GM18502 (cell line): ENCODE measurements at regions not wholly inside any gene's neighbourhood (a gene's known extent, or its start where the extent isn't known, plus 50 kb on each side); places are given as distances from the start of the nearest gene placed in this dataset.
"Not testable (repeated sequence)": the region's sequence is repeated elsewhere in the genome, so short reads cannot be mapped to it uniquely, and the experiment has no call there.

Source experiments
- ATAC-seq: cut with Tn5 transposase; IDR thresholded peaks from one replicate; pipeline ENCODE4 v1.9.1; 2021; ENCODE audit warnings: mild to moderate bottlenecking; ENCODE audit not compliant: unreplicated experiment, poor library complexity

DNA sequence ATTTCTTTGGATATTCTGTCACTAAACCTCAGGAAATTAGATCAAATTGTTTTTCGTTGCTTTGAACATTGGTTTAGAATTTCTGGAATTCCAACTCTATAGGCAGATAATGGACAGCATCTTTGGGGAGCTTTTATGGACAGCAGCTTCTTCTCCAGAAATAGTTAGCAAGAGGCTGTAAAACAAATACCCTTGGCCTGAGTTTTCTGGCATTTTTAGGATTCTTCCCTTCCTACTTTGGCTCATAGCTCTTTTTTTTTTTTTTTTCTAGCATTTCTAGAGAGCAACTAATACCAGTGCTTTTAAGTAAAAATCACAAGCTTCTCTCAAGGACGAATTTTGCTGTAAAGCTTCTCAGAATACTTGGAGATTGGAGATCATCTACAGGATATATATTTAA lies 169.8 kb upstream of the SPRY2 start:
- ATAC-seq = no peak

DNA sequence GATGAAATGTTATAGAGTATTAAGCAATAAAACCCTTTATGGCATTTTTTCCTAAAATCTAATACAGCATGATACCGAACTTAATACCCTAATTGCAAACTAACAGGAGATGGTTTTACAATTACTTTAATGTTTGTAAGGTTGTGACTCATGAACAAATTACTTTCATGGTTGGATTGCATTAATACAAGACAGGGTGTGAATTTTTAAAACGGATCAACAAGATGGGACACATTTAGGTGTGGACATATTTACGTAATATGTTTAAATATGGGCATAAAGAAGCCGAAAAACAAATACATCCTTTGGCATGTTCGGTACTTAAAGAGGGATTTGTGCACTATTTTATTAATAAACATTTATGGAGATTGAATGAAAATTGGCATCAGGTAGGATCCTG lies 168.3 kb upstream of the SPRY2 start:
- no peak for ATAC-seq

DNA sequence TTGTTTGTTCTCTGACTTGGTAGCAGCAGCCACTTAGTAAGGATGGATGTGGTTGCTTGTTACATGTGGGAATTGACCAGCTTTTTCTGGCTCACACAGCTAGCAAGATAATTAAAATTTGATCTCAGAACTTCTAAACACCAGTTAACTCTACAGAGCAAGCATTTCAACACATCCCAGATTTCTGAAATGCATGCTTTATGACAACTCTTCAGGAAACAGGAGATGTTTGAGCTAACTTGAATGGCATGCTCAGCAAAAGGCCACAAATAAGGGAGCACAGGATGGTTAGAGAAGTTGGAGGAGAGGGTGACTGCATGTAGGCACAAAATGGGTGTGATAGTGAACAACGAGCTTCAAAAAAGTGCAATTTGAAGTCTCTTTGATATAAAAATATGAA lies 167.1 kb upstream of the SPRY2 start:
- no peak for ATAC-seq

DNA sequence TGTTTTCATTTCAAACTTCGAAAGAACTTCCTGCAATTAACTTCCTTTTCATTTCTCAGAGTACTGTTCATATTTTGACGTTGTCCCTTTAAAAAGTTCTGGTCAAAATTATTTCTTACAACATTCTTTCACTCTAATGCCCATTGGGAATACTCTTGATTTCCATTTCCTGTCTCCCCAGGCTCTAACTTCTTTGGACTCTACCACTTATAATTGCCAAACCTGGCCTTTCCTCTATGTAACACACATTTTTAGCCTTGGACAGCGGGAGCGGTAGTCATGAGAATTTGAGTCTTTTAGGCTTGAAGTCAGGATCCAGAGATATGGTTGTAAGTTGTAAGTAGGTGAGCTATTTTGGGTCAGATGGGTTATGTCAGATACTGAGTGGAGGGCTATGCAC lies 163.5 kb upstream of the SPRY2 start:
- no peak for ATAC-seq

DNA sequence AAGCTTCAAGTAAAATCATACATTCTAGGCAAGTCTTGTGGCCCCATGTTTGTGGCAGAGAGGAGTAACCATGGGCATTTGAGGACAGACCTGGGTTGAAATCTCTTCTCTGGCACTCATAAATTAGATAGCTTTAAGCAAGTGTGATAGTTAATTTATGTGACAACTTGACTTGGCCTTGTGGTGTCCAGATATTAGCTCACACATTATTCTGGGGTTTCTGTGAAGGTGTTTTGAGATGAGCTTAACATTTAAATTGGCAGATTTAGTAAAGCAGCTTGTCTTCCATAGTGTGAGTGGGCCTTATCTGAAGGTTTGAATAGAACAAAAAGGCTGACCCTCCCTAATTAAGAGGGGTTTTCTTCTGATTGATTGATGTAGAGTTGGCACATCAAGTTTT lies 161.4 kb upstream of the SPRY2 start:
- no peak for ATAC-seq

DNA sequence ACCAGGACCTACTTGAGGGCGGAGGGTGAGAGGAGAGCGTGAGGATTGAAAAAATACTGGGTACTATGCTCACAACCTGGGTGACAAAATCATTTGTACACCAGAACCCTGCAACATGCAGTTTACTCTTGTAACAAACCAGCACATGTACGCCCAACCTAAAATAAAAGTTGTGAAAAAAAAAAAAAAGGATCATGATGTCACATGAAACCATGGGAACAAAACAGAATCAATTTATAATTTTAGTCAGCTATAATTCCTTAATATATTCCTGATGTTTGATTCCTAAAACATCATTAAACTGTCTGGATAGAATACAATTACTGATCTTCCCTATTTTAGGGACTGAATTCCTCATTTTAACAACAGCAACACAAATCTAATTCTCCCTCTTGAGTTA lies 160.6 kb upstream of the SPRY2 start:
- no peak for ATAC-seq

DNA sequence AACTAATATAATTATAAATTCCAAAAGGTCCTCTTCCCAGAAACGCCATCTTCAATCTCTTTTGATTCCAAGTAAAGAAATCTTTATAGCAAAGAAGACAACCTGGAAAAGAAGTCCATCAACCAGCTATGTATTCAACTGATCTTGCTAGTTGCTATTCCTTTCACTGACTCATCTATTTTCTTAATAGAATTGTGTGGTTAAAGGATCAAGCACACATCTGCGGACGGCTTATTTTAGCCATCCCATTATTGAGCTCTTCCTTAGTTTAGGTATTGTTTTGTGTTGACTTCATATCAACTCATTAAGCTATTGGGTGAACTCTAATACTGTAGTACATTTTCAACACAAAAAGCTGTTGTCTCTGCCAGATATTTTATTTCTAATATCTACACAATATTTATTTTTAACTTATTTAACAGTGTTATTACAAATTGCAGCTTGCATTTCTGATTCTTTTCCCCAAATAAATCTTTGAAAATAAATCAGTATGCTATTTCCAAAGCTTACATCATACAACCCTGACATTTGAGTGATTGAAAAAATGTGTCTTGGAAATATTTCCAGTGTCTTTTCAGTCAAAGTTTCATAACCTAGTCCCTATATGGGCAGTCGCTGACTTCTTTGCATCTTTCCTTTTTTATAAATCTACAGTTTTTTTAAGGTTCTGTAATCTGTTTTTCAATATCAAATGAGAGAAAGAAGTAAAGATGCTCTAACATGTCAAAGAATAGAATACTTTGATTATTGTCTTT lies 158.8 kb upstream of the SPRY2 start:
- ATAC-seq = no peak

DNA sequence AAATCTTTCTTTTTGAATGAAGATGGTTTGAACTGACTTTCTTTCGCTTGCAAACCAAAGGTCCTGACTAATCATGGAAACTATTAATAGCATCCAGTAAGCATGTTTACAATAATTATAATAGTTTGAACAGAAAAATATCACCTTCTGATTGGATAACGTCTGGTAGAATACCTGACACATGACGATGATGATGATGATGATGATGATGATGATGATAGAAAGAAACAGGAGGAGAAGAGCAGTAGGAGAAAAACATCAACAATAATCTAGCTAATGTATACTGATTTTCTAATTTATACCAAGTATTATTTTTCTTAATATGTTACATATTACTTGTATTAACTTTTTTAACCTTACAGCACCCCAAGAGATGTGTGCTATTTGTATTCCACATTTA lies 157.5 kb upstream of the SPRY2 start:
- ATAC-seq = no peak

DNA sequence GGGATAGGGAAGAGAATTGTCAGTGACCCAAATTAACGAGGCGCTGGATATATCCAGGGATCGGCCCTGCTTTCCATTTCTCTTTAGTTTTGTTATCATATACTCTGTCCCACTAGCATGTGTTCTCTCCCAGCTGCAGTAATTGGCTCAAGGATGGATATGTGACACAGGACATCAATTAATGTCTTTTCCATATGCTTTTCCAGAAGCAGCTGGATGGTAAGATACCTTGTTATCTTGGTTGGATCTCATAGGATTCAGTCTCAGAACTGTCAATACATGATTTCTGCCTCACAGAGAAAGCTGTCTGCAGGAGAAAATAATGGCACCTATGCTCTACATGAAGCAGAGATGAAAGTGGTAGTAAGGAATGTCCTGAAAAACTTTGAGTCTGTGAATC lies 157.1 kb upstream of the SPRY2 start:
- no peak for ATAC-seq

DNA sequence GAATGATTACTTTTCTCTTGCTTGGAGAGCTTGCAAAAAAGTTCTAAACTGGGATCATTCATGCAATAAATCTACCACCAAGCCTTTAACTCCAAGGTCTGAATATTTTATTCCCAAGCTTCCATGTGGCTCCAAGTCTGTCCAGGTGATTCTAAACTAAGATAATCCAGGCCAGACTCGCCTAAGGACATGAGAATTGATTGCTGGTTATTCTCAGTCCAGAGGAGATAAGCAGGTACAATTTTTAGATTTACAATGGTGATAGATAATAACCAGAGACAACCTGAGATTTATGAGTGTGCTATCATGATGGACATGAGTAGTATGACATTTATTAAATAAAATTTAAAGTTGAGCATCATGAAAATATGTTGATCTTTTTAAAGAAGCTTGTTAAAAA lies 156.5 kb upstream of the SPRY2 start:
- ATAC-seq = no peak

DNA sequence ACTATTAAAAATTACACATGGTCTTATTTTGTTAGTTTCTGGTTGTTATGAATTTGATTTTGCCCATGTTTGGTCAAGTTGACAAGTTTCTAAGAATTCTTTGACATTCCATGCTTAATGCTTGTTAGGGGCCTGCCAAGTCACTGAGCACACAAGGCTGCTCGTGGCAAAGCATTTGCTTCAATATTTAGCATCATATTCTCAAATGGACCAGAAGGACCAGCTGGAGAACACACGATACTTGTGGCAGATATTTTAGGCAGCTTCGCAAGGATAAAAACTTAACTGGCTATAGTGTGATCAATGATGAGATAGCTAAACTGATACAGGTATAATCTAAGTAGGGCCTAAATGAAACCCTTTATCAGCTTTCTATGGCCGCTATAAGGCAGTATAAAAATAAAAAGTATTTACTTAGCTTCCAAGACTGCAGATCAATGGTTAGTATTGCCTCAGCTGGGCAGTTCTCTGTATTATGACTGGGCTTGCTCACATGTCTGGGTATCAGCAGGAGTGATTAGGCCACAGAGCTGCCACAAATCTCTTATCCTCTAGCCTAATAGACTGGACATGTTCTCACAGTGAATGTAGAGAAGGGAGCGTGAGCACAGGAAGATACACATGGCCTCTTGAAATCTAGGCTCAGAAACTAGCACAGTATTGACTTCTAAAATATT lies 155.9 kb upstream of the SPRY2 start:
- no peak for ATAC-seq

DNA sequence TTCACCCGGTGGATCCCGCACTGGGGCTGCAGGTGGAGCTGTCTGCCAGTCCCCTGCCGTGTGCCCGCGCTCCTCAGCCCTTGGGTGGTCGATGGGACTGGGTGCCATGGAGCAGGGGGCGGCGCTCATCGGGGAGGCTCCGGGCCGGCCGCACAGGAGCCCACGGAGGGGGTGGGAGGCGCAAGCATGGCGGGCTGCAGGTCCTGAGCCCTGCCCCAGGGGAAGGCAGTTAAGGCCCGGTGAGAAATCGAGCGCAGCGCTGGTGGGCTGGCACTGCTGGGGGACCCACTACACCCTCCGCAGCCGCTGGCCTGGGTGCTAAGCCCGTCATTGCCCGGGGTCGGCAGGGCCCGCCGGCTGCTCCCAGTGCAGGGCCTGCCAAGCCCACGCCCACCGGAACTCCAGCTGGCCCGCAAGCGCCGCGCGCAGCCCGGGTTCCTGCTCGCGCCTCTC lies 149.6 kb upstream of the SPRY2 start:
- ATAC-seq = not testable (repeated sequence)

DNA sequence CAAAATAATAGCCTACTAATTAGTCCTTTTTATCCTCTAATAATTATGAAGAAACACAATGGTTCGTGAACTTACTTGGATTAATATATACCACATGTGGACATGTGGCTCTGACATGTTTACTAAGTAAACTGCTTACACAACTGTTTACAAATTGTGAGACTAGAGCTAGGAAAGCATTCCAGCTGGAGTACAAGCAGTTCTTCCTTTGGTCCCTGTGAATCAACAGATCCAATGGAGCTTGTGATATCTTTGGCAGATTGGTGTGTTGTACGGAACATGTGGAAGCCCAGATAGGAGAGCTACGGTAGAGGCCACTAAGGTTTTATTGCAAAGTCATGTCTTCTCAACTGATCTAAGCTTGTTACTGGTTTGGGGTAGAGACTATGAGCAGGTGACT lies 145.5 kb upstream of the SPRY2 start:
- ATAC-seq = no peak

DNA sequence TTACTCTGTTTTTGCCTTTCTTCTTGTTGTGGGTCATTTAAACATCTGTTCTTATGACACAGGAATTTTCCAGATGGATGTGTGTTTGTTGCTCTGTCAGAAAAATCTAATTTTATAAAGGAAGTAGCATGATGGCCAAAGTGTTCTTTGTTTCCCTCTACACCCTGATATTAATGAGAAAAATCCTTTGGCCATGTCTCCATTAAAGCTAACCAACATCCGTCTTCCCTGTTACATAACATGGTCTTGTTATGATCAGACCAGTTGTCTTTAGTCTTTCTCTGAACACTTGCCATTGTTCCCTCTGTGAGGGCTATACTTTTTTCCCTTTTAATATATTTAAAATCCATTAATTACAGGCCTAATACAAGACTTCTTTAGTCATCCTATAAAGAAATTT lies 142.2 kb upstream of the SPRY2 start:
- ATAC-seq = no peak

DNA sequence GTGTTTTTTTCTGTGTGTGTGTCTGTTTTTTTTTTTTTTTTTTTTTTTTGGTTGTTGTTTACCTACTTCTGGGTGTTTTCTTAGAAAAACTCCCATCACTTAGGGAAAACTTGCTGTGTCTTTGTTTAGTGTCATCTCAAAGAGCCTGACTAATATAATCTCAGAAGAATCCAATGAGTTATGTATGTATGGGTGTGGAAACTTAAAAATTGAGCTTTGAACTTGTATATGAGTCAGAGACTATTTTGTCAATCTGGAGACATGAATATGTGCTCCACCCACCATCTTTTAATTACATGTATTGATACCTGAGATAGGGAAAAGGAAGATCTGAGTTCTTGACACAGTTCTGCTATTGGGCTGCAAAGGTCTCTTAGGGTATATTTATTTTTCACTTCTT lies 140.7 kb upstream of the SPRY2 start:
- no peak for ATAC-seq

DNA sequence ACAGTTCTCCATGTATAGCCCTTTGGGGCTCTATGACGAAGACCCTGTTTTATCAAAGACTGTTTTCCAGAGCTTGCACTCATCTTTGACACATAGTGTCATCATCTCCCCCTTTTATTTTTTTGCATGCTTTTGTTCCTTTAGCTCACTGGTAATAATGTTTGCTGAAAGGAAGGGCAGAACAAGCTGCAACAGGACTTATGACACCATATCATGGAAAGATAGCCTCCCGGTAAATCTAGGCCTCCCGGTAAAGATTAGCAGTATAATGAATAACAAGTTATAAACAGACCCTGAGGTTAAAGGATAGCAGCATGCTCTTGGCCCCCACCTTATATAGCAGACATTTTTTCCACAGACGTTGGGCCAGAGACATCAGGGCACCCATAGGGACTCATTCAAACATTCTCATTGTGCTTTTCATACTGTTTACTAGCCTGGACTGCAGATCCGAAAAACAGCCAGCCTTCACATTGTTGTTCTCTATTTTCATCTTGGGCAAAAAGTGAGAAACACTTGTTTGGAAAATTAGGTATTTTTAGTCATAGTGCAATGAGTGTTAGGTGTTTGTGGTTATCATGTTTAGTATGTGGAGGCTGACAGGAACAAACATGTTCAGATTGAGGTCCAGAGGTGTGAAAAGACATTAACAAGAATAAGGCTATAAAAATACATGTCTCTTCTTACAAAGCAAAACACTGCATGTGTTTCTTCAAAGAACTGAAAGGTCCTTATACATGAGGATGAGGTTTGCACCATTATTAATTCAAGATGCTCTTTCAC lies 136.9 kb upstream of the SPRY2 start:
- ATAC-seq = no peak

DNA sequence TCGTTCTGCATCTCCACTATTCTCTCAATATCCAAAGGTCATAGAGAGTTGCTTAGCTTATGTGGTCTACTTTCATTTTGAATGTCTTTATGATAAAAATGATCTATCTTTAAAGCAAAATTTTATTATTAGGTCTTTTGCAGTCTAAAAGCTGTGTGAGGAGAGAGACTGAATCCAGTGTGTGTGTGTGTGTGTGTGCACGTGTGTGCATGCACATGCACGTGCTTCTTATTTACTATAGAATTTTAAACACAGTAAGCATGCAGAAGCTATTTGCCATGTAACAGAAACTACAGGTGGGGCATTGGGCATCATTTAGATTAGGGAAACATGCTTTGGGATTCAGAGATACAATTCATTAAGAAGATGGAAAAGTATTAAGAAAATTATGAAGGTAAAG lies 136.0 kb upstream of the SPRY2 start:
- ATAC-seq = no peak

DNA sequence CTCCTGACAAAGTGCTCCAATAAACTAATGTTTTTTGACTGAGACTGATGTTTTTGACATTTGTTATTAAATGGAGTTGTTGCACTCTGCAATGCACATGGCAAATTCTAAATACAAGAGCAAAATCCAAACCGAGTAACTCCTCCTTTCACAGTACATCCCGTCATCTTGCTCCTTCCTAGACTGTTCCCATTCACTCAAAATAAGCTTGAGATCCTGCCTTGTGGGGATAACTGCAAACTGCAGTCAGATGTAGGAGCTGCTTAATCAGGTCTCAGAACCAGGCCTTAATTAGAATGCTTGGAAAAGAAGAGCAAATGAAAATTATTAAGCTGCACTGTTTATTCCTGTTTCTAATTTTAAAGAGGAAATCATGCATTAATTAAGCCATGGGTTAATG lies 134.8 kb upstream of the SPRY2 start:
- ATAC-seq = no peak

DNA sequence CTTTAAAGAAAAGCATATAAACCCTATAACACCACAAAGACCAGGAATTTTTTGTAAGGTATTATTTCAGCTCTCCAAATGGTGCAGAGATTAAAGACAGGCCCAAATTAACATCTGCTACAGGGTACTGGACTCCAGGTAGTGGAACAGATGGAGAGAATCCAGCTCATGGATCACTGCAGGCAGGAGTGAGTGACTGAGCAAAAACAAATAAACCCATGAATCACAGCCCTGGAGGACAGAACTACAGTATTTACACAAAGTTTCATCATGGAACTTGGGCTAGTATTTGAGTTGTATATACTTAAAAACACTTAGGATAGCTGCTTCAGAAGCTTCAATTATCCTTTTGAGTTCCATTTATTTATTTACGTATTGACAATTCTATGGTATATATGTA lies 132.8 kb upstream of the SPRY2 start:
- no peak for ATAC-seq

DNA sequence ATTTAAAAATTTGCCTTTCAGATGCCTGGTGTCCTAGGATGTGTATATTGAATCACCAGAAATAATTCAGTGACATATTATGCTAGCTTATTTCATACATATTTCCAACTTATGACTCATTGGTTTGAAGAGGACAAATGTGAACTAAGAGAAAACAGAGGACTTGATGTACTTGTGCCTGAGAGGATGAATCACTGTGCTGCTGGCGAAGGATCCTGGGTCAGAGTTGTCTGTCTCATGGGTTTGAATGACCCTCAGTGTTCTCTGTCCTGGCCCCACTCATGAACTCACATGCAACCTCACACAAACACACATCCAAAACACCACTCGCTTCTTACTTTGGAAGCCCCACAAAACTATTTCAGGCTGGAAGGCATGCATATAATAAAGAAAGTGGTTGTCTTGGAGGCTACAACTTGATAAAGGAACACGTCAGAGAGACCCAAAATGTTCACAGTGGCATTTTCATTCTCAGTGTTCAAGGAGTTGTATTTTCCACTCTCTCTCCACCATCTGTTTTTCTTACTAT lies 129.0 kb upstream of the SPRY2 start:
- ATAC-seq = no peak
